Epithelial cell of prostate (primary cell): ENCODE measurements at regions not wholly inside any gene's neighbourhood (a gene's known extent, or its start where the extent isn't known, plus 50 kb on each side); places are given as distances from the start of the nearest gene placed in this dataset.
A peak's percentile ranks its signal among the peaks of the same experiment; 100 is the strongest.

ENCODE experiments used
- DNase-seq: peaks from one replicate; pipeline ENCODE4 v3.0.0-alpha.2; 2011; ENCODE audit warnings: low read depth, low spot score
- H3K27ac ChIP-seq: fragments of 450-650 bp; 2 replicates; pipeline ENCODE4 v1.5.1; 2017; ENCODE audit warnings: mild to moderate bottlenecking

DNA sequence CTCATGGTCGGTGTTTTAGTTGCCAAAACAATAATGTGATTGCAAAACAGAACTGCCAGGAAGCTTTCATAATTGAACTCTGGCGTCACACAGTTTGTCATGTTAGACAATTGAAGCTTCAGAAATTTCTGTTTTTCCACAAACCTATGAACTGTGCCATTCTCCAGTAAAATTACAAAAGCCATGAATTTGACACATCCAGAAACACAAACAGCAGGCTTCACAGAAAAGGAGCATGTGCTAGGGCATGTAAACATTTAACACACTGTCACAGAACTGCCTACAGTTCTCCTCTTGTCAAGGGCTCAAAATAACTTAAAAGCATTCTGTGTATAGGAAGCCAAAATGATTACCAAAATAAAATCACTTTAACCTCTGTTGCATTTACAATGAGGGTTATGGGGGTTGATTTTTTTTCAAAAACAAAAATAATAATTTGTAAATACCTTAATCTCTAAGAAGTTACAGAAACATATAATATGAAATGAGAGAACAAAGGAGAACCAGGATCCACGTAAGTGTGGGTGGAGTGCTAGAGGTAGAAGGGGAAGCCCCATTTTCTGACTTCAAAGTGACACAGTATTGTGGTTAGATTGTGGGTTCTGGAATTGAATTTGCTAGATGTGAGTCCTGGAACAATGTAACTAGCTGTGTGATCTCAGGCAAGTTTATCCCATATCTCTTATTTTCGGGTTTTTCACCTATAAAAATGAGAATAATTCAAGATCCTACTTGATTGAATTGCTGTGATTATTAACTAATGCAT is 295.0 kb downstream of the CENPC start:
- no peak for DNase-seq
- no peak overlapping the region for H3K27ac ChIP-seq

GRCh38 chr4:67236788-67237187 is 308.5 kb downstream of the CENPC start:
- no peak overlapping the region for H3K27ac ChIP-seq
- no peak for DNase-seq

- no peak overlapping the region for H3K27ac ChIP-seq
- DNase-seq, result no peak
Measured at GRCh38 chr4:67236318-67236717, 309.0 kb downstream of the CENPC start.

GRCh38 chr4:67234296-67234695 is 311.0 kb downstream of the CENPC start:
- no peak for DNase-seq
- no peak overlapping the region for H3K27ac ChIP-seq

- H3K27ac ChIP-seq, result no peak overlapping the region
- DNase-seq, result no peak
Measured at GRCh38 chr4:67229148-67229547, 316.2 kb downstream of the CENPC start.

DNA sequence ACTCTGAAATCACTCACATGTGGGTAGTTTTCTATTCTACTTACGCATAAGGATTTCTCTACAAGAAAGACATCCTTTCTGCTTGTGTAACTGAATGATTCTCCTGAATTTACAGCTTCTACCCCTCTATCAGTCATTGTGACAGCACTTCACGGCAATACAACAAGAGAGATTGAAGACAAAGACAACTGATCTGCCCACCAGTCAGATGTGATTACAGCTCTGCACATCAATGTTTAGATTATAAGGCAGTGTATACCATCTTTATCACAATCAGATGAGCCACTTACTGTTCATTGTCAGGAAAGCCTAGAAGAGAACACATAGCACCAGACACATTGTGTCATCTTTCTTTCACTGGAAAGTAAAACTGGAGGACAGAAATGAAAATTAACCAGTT is 324.4 kb downstream of the CENPC start:
- H3K27ac ChIP-seq, result no peak overlapping the region
- DNase-seq, result no peak

GRCh38 chr4:67218883-67219282 is 326.4 kb downstream of the CENPC start:
- H3K27ac ChIP-seq, result no peak overlapping the region
- no peak for DNase-seq

- no peak for DNase-seq
- H3K27ac ChIP-seq, result no peak overlapping the region
Measured at GRCh38 chr4:67207941-67208441, 337.3 kb downstream of the CENPC start.

GRCh38 chr4:67204441-67204840 is 340.9 kb downstream of the CENPC start:
- DNase-seq, result no peak
- no peak overlapping the region for H3K27ac ChIP-seq

DNA sequence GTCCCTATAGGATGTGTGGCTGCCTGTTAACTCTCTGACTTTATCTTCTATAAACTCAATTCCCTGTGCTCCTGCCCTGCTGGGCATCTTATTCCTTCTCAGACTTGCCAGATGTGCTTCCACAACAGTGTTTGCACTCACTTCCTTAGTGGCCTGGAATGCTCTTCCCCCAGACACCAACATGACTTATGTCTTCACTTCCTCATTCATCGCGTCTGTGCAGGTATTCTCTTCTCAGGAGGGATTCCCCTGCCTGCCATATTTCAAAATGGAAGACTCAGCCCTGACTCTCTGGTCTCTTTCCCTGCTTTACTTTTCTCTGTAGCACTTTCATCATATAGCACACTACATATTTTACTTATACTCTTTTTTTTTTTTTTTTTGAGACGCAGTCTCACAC is 344.0 kb downstream of the CENPC start:
- no peak overlapping the region for H3K27ac ChIP-seq
- DNase-seq, result no peak

GRCh38 chr4:67198727-67199126 is 346.6 kb downstream of the CENPC start:
- peak; percentile 26 for DNase-seq
- H3K27ac ChIP-seq, result no peak overlapping the region

DNA sequence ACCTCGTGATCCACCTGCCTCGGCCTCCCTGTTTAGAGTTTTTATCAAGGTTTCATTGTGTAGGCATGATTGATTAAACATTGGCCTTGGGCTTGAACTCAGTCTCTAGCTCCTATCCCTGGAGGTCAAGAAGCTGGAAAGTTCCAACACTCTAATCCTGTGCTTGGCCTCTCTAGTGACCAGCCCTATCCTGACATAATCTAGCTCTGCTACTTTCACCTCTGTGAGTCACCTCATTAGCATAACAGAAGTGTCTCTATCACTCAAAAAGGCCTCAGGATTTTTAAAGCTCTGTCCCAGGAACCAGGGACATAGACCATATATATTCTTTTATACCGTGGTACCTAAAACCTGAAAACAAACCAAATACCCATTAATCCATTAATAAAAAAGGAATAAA is 377.5 kb downstream of the CENPC start:
- DNase-seq, result no peak
- H3K27ac ChIP-seq, result no peak overlapping the region

DNA sequence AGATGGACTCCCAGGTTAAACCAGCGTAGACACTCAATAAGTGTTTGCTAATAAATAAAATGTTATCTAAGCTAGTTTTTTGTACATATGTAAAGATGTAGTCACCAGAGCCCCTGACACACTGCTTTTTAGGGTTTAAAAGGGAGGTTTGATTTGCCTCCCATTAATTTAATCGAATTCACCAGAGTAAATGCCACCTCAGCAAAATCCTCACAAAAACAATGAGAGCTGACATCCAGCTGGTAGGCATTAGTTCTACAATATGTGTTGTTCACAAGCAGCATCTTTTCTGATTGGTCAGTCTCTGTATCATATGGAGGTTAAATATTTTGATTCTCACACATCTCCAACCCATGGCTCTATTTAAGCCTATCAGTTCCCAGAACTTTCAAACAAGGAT is 382.6 kb downstream of the CENPC start:
- no peak for DNase-seq

GRCh38 chr4:67161311-67161710 is 384.0 kb downstream of the CENPC start:
- DNase-seq, result no peak
- no peak overlapping the region for H3K27ac ChIP-seq

More for the DNA sequence above, 382.6 kb downstream of the CENPC start:
- no peak overlapping the region for H3K27ac ChIP-seq

DNA sequence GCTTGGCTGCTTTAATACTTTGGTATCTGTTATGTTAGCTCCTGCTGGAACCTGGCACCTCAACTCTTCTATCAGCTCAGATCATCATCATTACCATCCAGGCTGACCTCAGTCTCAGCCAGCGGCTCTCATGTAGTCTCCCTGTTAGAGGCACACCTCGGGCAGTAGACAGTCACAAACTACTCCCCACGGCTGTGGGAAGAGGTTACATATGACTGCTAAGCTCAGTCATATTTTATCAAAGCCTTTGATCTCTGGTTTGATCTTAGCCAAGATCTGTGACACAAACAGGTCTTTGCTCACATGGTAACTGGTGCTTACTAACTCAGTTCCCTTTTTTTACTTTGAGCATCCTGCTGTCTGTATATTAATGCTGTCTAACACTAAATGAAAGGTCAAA is 384.9 kb downstream of the CENPC start:
- DNase-seq, result no peak
- H3K27ac ChIP-seq, result no peak overlapping the region

DNA sequence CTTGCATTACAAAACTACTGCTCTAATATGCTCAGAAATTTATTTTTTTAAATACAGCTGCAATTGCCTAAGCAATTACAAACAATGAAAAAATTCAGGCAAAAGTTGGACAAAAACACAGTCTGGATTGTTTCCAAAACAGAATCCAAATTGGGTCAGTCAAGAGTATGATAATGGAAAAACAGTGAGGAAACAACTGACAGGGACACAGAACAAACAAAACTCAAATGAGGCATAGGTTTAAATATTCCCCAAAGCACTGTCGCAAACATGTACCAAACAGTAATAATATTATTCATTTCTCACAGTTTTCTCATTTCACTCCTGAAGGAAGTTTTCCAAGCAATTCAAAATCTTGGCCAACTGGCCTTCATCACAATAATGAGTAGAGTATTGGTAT is 386.6 kb downstream of the CENPC start:
- H3K27ac ChIP-seq, result no peak overlapping the region
- no peak for DNase-seq

GRCh38 chr4:67152976-67153375 is 392.3 kb downstream of the CENPC start:
- DNase-seq, result no peak
- no peak overlapping the region for H3K27ac ChIP-seq

GRCh38 chr4:67151376-67152343 is 393.6 kb downstream of the CENPC start:
- H3K27ac ChIP-seq, result no peak overlapping the region

GRCh38 chr4:67141586-67141985 is 403.7 kb downstream of the CENPC start:
- DNase-seq, result no peak
- H3K27ac ChIP-seq, result no peak overlapping the region

More at GRCh38 chr4:67151376-67152343, 393.6 kb downstream of the CENPC start:
- no peak for DNase-seq

DNA sequence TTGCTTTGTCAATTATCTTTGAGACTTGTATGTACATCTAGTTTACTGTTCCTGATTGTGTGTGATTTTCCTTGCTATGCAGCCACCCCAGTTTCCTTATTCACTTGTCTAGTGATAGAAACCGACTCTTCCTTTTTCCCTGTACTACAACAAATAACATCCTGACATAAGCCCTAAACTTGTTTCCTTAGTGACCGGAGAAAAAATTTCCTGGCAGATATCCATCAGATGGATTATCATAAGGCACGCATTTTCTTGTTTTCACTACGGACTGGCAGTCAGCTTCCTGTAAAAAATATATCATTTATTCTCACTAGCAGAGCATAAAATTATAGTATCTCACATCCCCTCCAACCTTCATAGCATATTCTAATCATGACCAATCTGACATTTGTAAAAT is 410.7 kb downstream of the CENPC start:
- H3K27ac ChIP-seq, result no peak overlapping the region
- no peak for DNase-seq

DNA sequence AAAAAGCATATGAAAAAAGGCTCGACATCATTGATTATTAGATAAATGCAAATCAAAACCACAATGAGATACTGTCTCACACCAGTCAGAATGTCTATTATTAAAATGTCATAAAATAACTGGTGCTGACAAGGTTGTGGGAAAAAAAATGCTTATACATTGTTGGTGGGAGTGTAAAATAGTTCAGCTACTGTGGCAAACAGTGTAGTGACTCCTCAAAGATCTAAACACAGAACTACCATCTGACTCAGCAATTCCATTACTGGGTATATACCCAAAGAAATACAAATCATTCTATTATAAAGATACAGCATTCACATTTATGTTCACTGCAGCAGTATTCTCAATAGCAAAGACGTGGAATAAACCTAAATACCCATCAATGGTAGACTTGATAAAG is 412.1 kb downstream of the CENPC start:
- H3K27ac ChIP-seq, result no peak overlapping the region
- DNase-seq, result no peak
